GM19438 (cell line): ENCODE measurements at regions not wholly inside any gene's neighbourhood (a gene's known extent, or its start where the extent isn't known, plus 50 kb on each side); places are given as distances from the start of the nearest gene placed in this dataset.

Experiments used
- ATAC-seq: cut with Tn5 transposase; IDR thresholded peaks from one replicate; pipeline ENCODE4 v1.9.1; 2021; ENCODE audit warnings: low read depth; ENCODE audit not compliant: unreplicated experiment

- ATAC-seq: no peak
These were observed 411.7 kb upstream of the RORA start for GRCh38 chr15:61640756-61641155.

- ATAC-seq: no peak
These were observed 410.4 kb upstream of the RORA start for GRCh38 chr15:61639491-61639890.

- ATAC-seq: no peak
These were observed 405.7 kb upstream of the RORA start for GRCh38 chr15:61634837-61635236.

- no peak for ATAC-seq
These were observed 404.8 kb upstream of the RORA start for GRCh38 chr15:61633951-61634350.

- no peak for ATAC-seq
These were observed 400.2 kb upstream of the RORA start for GRCh38 chr15:61629269-61629668.

GRCh38 chr15:61624950-61625349 is 395.8 kb upstream of the RORA start:
- no peak for ATAC-seq

GRCh38 chr15:61623746-61624145 is 394.6 kb upstream of the RORA start:
- ATAC-seq: no peak

GRCh38 chr15:61621865-61622264 is 392.8 kb upstream of the RORA start:
- ATAC-seq: no peak

GRCh38 chr15:61621146-61621545 is 392.0 kb upstream of the RORA start:
- ATAC-seq: no peak

- no peak for ATAC-seq
These were observed 391.0 kb upstream of the RORA start for GRCh38 chr15:61620151-61620550.

- ATAC-seq: no peak
These were observed 384.6 kb upstream of the RORA start for GRCh38 chr15:61613729-61614128.

- ATAC-seq: no peak
These were observed 384.0 kb upstream of the RORA start for GRCh38 chr15:61613138-61613537.

GRCh38 chr15:61612111-61612510 is 383.0 kb upstream of the RORA start:
- ATAC-seq: no peak

- ATAC-seq: no peak
These were observed 376.2 kb upstream of the RORA start for GRCh38 chr15:61605343-61605742.

GRCh38 chr15:61598655-61599054 is 369.6 kb upstream of the RORA start:
- no peak for ATAC-seq

GRCh38 chr15:61584410-61584809 is 355.3 kb upstream of the RORA start:
- no peak for ATAC-seq

- no peak for ATAC-seq
These were observed 353.0 kb upstream of the RORA start for GRCh38 chr15:61582092-61582491.

- no peak for ATAC-seq
These were observed 346.5 kb upstream of the RORA start for GRCh38 chr15:61575597-61575996.

- no peak for ATAC-seq
These were observed 341.9 kb upstream of the RORA start for GRCh38 chr15:61571026-61571425.

- ATAC-seq: no peak
These were observed 335.7 kb upstream of the RORA start for GRCh38 chr15:61564785-61565184.

GRCh38 chr15:61558172-61559136 is 329.4 kb upstream of the RORA start:
- ATAC-seq: no peak

- no peak for ATAC-seq
These were observed 327.0 kb upstream of the RORA start for GRCh38 chr15:61556037-61556648.
